Right kidney (tissue), 1 donor: ENCODE measurements at regions not wholly inside any gene's neighbourhood (a gene's known extent, or its start where the extent isn't known, plus 50 kb on each side); places are given as distances from the start of the nearest gene placed in this dataset.
"Not testable (repeated sequence)": the region's sequence is repeated elsewhere in the genome, so short reads cannot be mapped to it uniquely, and the experiment has no call there.

ENCODE experiments used
- DNase-seq: peaks from one replicate; pipeline ENCODE4 v3.0.0-alpha.2; 2016

DNA sequence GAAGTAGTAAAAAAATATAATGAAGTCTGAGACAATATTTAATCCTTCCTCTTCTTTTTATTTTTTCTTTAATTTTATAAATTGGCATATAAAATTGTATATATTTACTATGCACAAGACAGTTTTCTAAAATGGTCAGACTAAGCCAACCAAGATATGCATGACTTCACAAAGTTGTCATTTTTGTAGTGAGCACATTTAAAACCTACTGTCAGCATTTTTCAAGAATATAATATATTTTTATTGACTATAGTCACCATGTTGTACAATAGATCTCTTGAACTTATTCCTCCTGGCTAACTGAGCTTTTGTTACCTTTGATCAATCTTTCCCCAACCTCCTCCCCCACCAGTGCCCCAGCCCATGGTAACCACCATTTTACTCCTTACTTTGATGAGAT is 129.2 kb downstream of the ATP6V1G3 start:
- DNase-seq, result no peak

DNA sequence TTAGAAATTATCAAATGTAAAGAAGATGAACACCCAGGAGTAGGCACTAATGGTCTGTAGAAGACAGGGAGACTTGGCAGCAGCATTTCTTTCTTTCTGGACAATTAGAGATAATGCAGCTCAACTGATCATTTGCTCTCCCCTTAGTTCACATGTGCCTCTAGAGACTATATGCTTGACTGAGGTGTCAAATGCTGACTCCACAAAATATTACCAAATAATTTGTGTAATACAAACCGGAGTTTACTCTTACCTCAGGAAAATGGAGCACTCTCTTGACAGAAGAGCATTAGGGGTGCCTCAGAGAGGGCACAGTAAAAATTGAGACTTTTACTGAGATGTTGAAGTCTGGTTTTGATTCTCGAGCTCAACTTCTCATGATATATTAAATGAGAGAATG is 131.8 kb downstream of the ATP6V1G3 start:
- DNase-seq, result no peak

DNA sequence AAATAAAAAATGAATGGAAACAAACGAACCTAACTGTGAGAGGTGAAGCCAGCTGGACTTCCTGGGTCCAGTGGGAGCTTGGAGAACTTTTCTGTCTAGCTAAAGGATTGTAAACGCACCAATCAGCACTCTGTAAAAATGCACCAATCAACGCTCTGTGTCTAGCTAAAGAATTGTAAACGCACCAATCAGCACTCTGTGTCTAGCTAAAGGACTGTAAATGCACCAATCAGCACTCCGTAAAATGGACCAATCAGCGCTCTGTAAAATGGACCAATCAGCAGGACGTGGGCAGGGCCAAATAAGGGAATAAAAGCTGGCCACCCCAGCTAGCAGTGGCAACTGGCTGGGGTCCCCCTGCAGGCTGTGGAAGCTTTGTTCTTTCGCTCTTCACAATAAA is 135.8 kb downstream of the ATP6V1G3 start:
- not testable (repeated sequence) for DNase-seq

DNA sequence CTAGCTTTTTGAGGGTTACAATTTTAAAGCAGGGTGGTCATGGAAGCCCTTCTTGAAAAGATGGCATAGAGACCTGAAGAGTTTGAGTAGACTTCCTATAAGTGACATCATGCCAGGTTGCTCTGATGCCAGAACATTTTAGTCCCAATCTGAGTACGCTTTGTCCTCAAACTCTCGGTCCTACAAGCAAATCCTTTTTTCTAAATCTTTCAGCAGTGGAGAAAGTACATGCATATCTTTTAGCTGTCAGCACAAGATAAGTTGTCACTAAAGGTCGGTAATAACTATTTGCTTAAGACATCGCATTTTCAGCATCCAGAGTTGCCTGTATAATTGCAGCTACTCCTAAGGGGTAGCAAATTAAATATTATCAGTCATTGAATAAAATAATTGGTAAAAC is 140.4 kb downstream of the ATP6V1G3 start:
- DNase-seq, result no peak

DNA sequence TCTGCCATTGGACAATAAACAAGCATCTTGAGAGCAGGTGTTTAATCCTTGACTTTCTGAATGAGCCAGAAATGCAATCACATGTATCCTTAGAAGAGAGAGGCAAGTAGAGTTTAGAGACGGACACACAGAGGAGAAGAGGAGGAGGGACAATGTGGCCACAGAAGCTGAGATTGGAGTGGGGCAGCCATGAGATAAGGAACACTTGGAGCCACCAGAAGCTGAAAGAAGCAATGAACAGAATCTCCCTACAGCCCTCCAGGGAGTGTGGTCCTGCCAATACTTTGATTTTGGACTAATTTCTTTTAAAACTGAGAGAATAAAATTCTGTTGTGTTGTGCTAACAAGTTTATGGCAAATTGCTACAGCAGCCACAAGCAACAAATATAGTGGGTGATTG is 141.0 kb downstream of the ATP6V1G3 start:
- no peak for DNase-seq

DNA sequence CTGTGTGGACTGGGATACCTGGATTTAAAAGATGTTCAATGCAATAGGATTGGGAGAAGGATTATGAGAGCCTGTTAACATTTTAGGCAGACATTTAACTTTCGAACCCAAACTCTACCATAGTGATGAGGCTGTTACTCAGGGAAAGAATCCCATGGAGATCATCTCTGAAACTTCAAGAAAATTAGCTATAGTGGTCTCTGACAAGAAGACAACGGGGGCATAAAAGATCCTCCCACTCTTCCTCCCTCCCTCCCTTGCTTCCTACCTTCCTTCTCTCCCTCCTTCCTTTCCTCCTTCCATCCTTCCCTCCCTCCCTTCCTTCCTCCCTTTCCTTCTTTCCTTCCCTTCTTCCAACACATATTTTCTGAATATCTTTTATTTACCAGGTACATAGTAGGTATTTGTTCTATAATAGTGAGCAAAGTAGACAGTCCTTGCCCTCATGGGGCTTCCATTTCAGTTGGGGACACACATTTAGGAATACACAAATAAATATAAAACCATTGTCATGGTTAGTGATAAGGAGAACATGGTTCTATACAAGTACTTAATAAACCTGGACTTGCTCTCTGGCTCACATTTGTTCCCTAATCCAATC is 143.2 kb downstream of the ATP6V1G3 start:
- no peak for DNase-seq

DNA sequence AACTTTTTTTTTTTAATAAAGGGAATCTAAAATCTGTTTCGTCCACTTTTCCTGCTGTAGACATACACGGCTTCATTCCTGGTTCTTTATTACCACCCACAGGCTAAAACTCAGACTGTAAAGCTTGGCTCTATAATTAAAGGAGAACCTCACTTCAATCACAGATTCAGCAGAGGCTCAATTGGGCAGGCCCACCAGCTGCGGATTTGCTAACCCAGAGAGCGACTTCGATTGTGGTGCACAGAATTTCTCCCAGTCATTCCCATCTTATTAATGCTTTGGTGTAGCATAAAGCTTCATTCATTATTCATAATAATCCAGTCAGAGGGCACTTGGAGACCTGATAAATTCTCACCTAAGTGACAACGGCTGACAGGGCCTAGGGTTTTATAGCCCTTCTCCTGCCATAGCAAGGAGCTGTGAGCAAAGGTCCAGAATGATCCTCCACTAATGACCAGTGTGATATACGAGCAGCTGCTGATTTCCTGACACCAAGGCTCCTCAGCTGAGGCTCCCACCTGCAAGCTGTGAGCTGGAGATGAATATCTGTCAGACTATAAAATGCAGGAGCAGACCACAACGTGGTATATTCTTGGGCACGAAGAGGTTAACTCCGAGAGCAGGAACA is 149.0 kb downstream of the ATP6V1G3 start:
- DNase-seq, result no peak

DNA sequence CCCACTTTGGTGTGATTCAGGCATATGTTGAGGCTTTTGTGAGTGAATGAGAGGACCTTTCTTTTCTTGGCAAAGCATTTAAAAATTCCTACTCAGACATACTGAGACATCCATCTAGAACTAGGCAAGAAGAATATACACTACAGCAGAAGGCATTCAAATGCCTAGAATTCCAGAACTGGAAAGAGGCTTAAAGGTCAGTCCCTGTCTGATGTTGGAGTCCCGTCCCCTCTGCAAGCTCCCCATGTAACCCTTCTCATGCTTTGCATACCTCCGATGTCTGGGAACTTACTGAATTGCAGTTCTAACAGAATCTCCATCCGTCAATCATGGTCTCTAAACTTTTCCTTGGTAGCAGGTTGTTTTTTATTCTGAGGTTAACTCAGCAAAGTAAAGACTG is 152.9 kb downstream of the ATP6V1G3 start:
- DNase-seq, result no peak

DNA sequence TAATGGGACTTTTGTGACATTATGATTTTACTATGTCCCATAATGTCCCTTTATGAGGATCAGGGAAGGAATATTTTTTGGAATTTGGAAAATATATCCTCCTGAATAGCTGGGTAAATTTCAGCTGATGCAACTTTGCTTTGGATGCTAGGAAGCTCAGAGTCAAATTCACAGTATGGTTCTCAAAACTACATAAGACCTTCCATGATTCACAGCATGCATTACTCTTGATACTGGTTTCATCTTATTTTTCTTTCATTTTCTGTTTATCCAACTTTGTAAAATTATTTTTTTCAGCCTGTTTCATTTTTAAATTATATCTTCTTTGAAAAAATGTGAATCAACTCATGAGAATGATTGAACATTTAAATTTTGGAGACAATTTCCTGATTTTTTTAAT is 160.2 kb downstream of the ATP6V1G3 start:
- DNase-seq, result no peak

DNA sequence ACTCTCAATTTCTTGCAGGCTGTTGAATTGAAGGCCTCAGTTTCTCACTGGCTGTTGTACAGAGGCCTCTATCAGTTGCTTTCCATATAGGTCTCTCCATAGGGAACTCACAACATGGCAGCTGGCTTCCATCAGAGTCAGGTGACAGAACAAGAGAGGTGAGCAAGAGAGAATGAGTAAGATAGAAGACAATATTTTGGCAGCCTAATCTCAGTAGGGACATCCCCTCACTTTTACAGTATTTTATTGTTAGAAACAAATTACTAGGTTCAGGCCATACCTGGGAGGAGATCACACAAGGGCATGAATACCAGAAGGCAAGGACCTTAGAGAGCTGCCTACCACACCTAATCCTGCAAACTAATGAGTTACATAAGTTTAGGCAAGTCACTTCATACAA is 162.8 kb downstream of the ATP6V1G3 start:
- DNase-seq, result no peak

DNA sequence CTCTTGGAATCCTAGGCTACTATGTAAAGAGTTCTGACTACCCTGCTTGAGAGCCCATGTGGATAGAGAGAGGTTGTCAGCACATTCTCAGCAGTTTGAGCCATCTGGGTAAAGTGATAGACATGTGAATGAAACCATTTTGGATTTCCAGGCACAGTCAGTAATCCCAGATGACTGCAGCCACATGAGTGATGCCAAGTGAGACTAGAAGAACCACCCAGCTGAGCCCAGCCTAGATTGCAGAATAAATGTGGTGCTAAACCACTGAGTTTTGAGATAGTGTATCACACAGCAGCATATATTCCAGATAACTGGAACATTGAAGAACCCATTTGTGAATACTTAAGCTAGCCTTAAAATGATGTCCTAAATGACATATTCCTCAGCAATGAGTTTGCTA is 166.2 kb downstream of the ATP6V1G3 start:
- DNase-seq, result no peak

DNA sequence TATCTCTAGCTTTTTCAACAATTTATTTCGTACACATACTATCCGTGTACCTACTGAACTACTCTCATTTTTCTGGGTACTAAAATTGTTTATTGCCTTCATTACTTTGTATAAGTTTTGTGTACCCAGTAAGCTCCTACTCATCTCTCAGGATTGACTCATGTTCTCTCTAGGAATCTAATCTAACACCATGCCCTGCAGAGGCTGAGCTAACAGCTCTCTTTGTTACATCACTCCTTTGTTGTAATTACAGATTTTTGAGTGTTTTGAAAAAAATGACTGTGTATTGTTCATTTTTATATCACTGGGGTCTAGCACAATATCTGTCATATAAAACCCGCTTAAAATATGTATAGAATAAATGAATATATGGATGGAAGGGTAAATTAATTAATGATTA is 167.1 kb downstream of the ATP6V1G3 start:
- DNase-seq, result no peak
